GM12874 (cell line): ENCODE measurements at regions not wholly inside any gene's neighbourhood (a gene's known extent, or its start where the extent isn't known, plus 50 kb on each side); places are given as distances from the start of the nearest gene placed in this dataset.

Experiments
- CTCF ChIP-seq: IDR thresholded peaks from 2 replicates; pipeline ENCODE4 v1.5.1; 2011; ENCODE audit warnings: low read depth, mild to moderate bottlenecking, control low read depth, low read length, moderate library complexity; ENCODE audit not compliant: insufficient read depth

DNA sequence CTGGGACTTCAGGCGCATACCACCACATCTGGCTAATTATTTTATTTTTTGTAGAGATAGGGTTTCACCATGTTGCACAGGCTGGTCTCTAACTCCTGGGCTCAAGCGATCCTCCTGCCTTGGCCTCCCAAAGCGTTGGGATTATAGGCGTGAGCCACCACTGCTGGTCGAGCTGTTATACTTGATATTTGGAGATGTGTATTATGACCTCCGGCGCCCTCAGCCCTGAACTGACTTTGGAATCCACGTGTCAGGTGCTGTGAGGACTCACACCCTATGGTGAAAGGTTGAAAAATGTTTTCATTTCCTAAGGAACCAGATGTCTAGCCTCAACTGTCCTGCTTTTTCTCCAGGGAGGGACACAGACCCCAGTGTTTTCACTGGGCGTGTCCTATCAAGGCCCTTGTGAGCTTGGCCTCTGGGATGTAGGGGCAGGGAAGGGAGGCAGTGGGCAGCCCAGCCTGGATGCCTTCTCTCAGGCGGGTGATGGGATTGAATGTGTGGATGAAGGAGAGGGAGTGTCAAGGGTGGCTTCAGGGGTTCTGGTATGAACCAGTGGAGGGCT lies 56.4 kb upstream of the HAAO start:
- no peak for TF ChIP-seq CTCF

GRCh38 chr2:42848265-42848664 lies 55.9 kb upstream of the HAAO start:
- TF ChIP-seq CTCF: no peak

GRCh38 chr2:42847596-42848151 lies 55.3 kb upstream of the HAAO start:
- TF ChIP-seq CTCF: no peak

DNA sequence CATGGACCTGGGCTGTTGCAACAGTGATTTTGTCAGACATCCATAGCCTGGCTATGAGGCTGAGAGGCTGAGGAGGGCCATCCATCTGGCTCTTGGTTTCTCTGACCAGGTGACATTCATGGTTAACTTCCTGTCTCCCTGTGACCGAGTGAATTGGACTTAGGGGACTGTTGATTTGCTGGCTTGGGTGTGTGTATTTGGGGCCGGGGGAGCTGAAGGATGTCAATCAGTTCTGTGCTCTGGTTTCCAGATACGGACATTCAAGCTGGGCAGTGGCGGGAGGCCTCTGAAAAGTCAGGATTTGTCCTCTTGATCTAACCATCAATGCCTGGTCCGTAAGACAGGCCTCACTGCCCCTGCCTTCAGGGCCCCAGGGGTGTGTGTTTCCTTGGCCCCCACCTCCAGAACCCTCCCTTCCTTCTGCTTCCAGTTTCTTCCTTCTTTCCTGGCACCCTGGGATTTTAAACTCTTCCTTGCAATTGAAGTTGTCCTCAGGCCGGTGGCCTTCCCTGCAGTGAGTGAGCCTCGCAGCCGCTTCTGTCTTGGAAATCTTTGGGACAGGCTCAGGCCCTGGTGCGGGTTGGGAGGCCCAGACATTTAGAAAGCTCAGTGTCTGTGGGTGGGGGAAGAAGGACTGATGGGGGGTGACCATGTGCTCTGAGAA lies 54.7 kb upstream of the HAAO start:
- TF ChIP-seq CTCF: no peak

DNA sequence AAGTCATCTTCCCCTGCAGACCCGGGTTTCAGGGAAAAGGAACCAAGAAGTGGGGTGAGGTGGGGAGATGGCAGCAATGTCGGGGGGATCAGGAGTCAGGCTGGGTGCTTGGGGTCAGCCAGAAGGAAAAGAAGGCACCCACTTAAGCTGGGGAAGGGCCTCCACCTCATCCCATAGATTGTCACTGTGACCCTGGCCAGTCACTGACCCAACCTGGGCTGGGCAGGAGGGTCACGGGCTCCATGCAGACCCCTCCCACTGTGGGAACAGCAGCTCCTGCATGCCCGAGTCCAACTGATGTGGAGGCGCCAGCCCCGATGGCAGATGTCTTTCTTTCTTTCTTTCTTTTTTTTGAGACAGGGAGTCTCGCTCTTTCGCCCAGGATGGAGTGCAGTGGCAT lies 53.6 kb upstream of the HAAO start:
- no peak for TF ChIP-seq CTCF

DNA sequence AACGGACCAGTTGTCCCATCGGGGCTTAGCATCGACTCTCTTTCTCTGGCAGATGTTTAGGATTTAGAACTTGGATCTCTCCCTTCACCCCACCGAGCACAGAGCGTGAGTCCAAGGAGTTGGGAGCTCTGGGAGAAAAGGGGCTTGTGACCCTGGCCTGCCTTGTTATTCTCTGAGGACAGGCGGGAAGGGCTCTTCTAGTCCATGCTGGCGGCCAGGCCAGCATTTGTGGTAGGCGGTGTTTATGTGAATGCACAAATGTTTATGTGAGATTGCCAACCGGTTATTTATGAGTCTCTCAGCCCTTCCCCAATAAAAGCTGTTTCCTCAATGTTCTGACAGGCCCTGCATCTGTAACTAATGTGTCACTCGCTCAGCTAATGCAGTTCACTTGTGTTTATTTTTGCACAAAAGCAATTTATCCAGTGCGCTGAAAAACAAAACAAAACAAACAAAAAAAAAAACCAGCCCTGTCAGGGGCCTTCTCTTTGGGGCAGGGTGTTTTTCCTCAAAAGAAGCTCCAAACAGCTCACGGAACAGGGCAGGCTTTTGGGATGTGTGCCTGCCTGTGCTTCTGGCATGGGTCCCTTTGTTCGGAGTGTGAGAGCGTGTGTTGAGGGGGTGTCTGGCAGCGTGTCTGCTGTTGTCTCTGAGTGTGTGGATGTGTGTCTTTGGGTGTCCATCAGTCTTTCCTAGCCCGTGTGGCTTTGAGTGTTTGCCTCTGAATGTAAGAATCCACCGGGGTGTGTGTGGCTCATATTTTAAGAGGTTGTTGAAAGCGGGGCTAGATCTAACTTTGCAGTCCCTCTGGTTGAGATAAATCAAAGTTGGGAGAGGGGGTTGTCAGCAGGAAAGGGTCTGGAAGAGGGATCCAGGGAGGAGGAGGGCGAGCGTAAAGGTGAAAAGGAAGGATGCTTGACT lies 52.8 kb upstream of the HAAO start:
- TF ChIP-seq CTCF: no peak

- no peak for TF ChIP-seq CTCF
Measured at GRCh38 chr2:42844366-42844765, 52.0 kb upstream of the HAAO start.
